CD14-positive monocyte (primary cell): ENCODE measurements at regions not wholly inside any gene's neighbourhood (a gene's known extent, or its start where the extent isn't known, plus 50 kb on each side); places are given as distances from the start of the nearest gene placed in this dataset.

Source experiments
- DNase-seq, 3 donors: peaks; one replicate each; pipeline ENCODE4 v3.0.0-alpha.2; 2011 to 2022
- H2AFZ ChIP-seq: 2 replicates; pipeline ENCODE4 v1.6.0; 2012; ENCODE audit warnings: mild to moderate bottlenecking, low read depth, low read length, inconsistent platforms; ENCODE audit not compliant: insufficient read depth, poor library complexity, severe bottlenecking
- H3K27ac ChIP-seq, 2 donors: 1 replicate in 1 of 2; 2 replicates in 1 of 2; pipeline ENCODE4 v1.5.1; 2012 to 2013; ENCODE audit warnings: low read length in 2 of 2, control low read depth in 1 of 2, inconsistent platforms in 1 of 2, low read depth in 1 of 2, mild to moderate bottlenecking in 1 of 2
- H3K27me3 ChIP-seq, 2 donors: one replicate each; pipeline versions ENCODE4 v1.6.0 to v1.6.1; 2011 to 2013; ENCODE audit warnings: low read length in 2 of 2; ENCODE audit not compliant: control insufficient read depth in 2 of 2, insufficient read depth in 2 of 2
- H3K36me3 ChIP-seq, 2 donors: replicated peaks in 1 of 2; 1 replicate in 1 of 2; 2 replicates in 1 of 2; pipeline versions ENCODE4 v1.5.1 to v1.6.1; 2012 to 2013; ENCODE audit warnings: low read length in 2 of 2, control low read depth in 1 of 2, inconsistent platforms in 1 of 2, mild to moderate bottlenecking in 1 of 2; ENCODE audit not compliant: insufficient read depth in 2 of 2, control insufficient read depth in 1 of 2
- H3K4me1 ChIP-seq, 2 donors: 1 replicate in 1 of 2; 2 replicates in 1 of 2; pipeline versions ENCODE4 v1.5.1 to v1.6.1; 2012 to 2013; ENCODE audit warnings: low read length in 2 of 2, control low read depth in 1 of 2, inconsistent platforms in 1 of 2, mild to moderate bottlenecking in 1 of 2, moderate library complexity in 1 of 2; ENCODE audit not compliant: insufficient read depth in 2 of 2, control insufficient read depth in 1 of 2
- H3K4me2 ChIP-seq: replicated peaks from 2 replicates; pipeline ENCODE3; 2012; ENCODE audit warnings: low read length, moderate library complexity, mild to moderate bottlenecking; ENCODE audit not compliant: poor library complexity, severe bottlenecking; ENCODE audit errors: extremely low read depth
- H3K4me3 ChIP-seq, 3 experiments: fragments of 200-600 bp in 1 of 3; sonication (generic) in 1 of 3; replicated peaks in 1 of 3; 1 replicate in 2 of 3; 2 replicates in 1 of 3; pipeline ENCODE4 v1.5.1; 2011 to 2013; ENCODE audit warnings: low read length in 3 of 3, mild to moderate bottlenecking in 3 of 3, control low read depth in 2 of 3, low read depth in 2 of 3, inconsistent platforms in 1 of 3, moderate library complexity in 1 of 3
- H3K79me2 ChIP-seq: 2 replicates; pipeline ENCODE4 v1.6.0; 2012; ENCODE audit warnings: mild to moderate bottlenecking, control low read depth, inconsistent platforms, low read length, moderate library complexity; ENCODE audit not compliant: insufficient read depth
- H3K9ac ChIP-seq: 2 replicates; pipeline ENCODE4 v1.6.0; 2017; ENCODE audit warnings: low read length, mild to moderate bottlenecking; ENCODE audit not compliant: insufficient read depth, poor library complexity, severe bottlenecking
- H3K9me3 ChIP-seq, 2 donors: replicated peaks in 1 of 2; 1 replicate in 1 of 2; 2 replicates in 1 of 2; pipeline versions ENCODE4 v1.5.1 to v1.6.1; 2012 to 2013; ENCODE audit warnings: low read length in 2 of 2, control low read depth in 1 of 2; ENCODE audit not compliant: control insufficient read depth in 1 of 2, insufficient read depth in 1 of 2
- H4K20me1 ChIP-seq: 2 replicates; pipeline ENCODE4 v1.6.0; 2012; ENCODE audit warnings: mild to moderate bottlenecking, low read length, control low read depth, moderate library complexity; ENCODE audit not compliant: insufficient read depth
- H3K27ac Mint-ChIP-seq, 7 donors: one replicate each; pipeline ENCODE4 v1.8.0; 2020; ENCODE audit warnings: mild to moderate bottlenecking in 7 of 7, mixed read lengths in 7 of 7, moderate library complexity in 6 of 7, inconsistent platforms in 2 of 7
- H3K27me3 Mint-ChIP-seq, 3 donors: one replicate each; pipeline ENCODE4 v1.8.0; 2021 to 2022; ENCODE audit warnings: low read depth in 3 of 3, mild to moderate bottlenecking in 3 of 3, mixed read lengths in 3 of 3, moderate library complexity in 3 of 3, inconsistent platforms in 1 of 3
- H3K36me3 Mint-ChIP-seq, 2 donors: one replicate each; pipeline ENCODE4 v1.8.0; 2020; ENCODE audit warnings: mixed read lengths in 2 of 2, inconsistent platforms in 1 of 2, mild to moderate bottlenecking in 1 of 2
- H3K4me1 Mint-ChIP-seq: one replicate; pipeline ENCODE4 v1.8.0; 2020; ENCODE audit warnings: mild to moderate bottlenecking, mixed read lengths
- H3K4me3 Mint-ChIP-seq, 2 donors: one replicate each; pipeline ENCODE4 v1.8.0; 2020; ENCODE audit warnings: mild to moderate bottlenecking in 2 of 2, mixed read lengths in 2 of 2, moderate library complexity in 1 of 2
- H3K9me3 Mint-ChIP-seq, 7 donors: one replicate each; pipeline ENCODE4 v1.8.0; 2020 to 2022; ENCODE audit warnings: mixed read lengths in 7 of 7, mild to moderate bottlenecking in 6 of 7, moderate library complexity in 6 of 7, inconsistent platforms in 2 of 7
- WGBS: methylation state at CpG from one replicate; pipeline ENCODE4 v1.1.5; 2013; ENCODE audit warnings: missing lambda C conversion rate; ENCODE audit not compliant: insufficient coverage; 5-methylcytosine and 5-hydroxymethylcytosine counted together
- intact Hi-C, 2 donors: fragments of 100-400 bp; cut with micrococcal nuclease; formaldehyde crosslinking; loops; one replicate each; pipeline versions ENCODE4 v1.15.0 to v1.15.1; 2023
- TF ChIP-seq, protein P1 (sequence below): fragments of 200-600 bp; IDR thresholded peaks from one replicate; pipeline ENCODE4 v1.8.0; 2022; ENCODE audit warnings: antibody characterized with exemption, mild to moderate bottlenecking

DNA sequence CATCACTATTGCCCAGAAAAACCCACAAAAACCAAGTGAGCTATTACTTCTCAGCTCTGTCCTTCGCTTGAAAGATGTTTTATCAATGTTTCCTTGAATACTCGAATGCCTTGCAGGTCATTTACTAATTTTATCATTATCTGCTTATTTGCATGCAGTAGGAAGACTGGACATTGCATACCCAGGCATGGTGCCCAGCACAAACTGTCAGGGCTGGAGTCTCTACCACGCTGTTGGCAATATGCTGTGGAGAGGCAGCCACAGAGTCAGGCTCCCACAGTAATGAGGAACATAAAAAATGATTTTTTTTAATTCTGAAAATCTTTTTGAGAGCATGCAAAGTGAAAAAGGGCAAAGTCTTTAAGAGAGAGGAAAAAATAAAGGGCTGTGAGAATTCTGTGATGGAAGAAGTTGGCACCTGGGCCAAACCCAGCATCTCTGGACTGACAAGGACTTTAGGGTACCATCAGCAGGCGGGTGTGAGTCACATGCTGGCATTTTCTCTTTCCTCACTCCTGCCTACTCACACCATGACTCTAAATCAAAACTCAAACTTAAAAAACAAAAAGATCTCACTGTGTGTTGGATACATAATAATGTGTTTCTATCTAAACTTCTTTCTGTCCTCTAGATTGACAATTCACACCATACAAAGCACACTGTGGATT lies 709.8 kb upstream of the FANCL start:
- intact Hi-C loops: no loop called here
- Histone ChIP-seq H3K27ac (no peak overlapping the region), H3K4me1 (no peaks in the 10 kb centered on the region), H3K4me3 (no peak overlapping the region), H3K9ac (no peak overlapping the region), H3K9me3 (peaks cover 0 to 1% of the 10 kb centered on the region in 2 donors), H3K27me3 (no peaks in the 10 kb centered on the region), H2AFZ (no peak overlapping the region), H3K79me2 (no peaks in the 10 kb centered on the region), H4K20me1 (no peaks in the 10 kb centered on the region), H3K36me3 (no peaks in the 10 kb centered on the region), H3K4me2 (no peak overlapping the region)
- 100% methylated on average over 3 of the region's 4 CpGs for WGBS
- no peak for DNase-seq
- Mint-ChIP-seq H3K27ac (no peak overlapping the region), H3K4me1 (no peaks in the 10 kb centered on the region), H3K9me3 (peaks cover 0 to 3% (median under 1%) of the 10 kb centered on the region in 7 donors), H3K4me3 (no peak overlapping the region), H3K27me3 (peaks cover 0 to 2% (median 0%) of the 10 kb centered on the region in 3 donors), H3K36me3 (no peaks in the 10 kb centered on the region)
- TF ChIP-seq, protein P1, sequence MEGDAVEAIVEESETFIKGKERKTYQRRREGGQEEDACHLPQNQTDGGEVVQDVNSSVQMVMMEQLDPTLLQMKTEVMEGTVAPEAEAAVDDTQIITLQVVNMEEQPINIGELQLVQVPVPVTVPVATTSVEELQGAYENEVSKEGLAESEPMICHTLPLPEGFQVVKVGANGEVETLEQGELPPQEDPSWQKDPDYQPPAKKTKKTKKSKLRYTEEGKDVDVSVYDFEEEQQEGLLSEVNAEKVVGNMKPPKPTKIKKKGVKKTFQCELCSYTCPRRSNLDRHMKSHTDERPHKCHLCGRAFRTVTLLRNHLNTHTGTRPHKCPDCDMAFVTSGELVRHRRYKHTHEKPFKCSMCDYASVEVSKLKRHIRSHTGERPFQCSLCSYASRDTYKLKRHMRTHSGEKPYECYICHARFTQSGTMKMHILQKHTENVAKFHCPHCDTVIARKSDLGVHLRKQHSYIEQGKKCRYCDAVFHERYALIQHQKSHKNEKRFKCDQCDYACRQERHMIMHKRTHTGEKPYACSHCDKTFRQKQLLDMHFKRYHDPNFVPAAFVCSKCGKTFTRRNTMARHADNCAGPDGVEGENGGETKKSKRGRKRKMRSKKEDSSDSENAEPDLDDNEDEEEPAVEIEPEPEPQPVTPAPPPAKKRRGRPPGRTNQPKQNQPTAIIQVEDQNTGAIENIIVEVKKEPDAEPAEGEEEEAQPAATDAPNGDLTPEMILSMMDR: no peak

DNA sequence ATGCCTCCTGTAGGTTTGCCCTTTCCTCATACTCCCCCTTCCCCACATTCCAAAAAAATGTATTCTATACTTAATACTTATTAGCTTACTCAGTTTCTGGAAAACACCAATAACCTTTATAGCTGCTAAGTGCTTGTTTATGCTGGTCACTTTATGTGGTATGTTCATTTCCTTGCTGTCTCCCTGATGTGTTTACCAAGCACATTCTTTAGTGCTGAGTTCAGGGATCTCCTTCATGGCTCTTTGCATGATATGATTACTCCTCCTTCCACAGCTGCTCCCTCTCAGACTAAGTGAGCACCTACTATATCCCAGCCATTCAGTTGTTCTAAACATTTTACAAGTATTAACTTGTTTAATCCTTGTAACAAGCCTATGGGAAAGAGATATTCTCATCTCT lies 698.3 kb upstream of the FANCL start:
- Histone ChIP-seq H3K4me1 (no peaks in the 10 kb centered on the region), H3K27me3 (no peaks in the 10 kb centered on the region), H2AFZ (no peak overlapping the region), H3K9me3 (peaks cover 0 to 9% of the 10 kb centered on the region in 2 donors), H4K20me1 (no peaks in the 10 kb centered on the region), H3K9ac (no peak overlapping the region), H3K4me2 (no peak overlapping the region), H3K79me2 (no peaks in the 10 kb centered on the region), H3K36me3 (no peaks in the 10 kb centered on the region), H3K27ac (no peak overlapping the region), H3K4me3 (no peak overlapping the region)
- H3K27me3 Mint-ChIP-seq: no peaks in the 10 kb centered on the region
- peaks cover 0 to 18% (median 14%) of the 10 kb centered on the region in 7 donors for H3K9me3 Mint-ChIP-seq
- TF ChIP-seq, protein P1: no peak
- no peak overlapping the region for H3K4me3 Mint-ChIP-seq
- no peaks in the 10 kb centered on the region for H3K36me3 Mint-ChIP-seq
- intact Hi-C loops: no loop called here
- no peaks in the 10 kb centered on the region for H3K4me1 Mint-ChIP-seq
- no peak for DNase-seq
- no peak overlapping the region for H3K27ac Mint-ChIP-seq
